ENCODE measurements at regions not wholly inside any gene's neighbourhood (a gene's known extent, or its start where the extent isn't known, plus 50 kb on each side); places are given as distances from the start of the nearest gene placed in this dataset.

DNA sequence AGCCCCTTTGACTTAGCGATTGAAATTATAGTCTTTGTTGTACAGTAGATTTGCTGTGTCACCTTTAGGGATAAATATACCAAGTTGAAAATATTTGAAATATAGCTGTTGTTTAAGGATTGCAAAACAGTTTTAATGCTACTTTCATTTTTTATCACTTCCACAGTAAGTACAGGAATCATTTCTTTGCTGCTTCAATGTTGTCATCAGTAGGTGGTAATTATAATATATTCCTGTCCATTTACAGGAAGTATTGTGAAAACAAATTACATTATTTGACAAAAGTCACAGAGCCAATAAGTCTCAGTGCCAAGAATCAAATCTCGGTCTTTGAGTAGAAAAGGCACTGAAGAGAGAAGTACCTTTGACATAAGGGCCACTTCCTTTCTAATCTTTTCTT lies 342.6 kb upstream of the RGS6 start:
- Histone ChIP-seq H3K27me3 (ENCODE audit: low read length) (no peaks in the 10 kb centered on the region), H4K20me1 (ENCODE audit: low read depth, low read length) (no peaks in the 10 kb centered on the region), H3K4me2 (ENCODE audit: low read depth, low read length, poor library complexity, severe bottlenecking) (no peak overlapping the region), H3F3A (ENCODE audit: insufficient read depth) (no peaks in the 10 kb centered on the region), H3K36me3 (ENCODE audit: low read length) (no peaks in the 10 kb centered on the region), H3K79me2 (ENCODE audit: insufficient read depth, low read length) (no peaks in the 10 kb centered on the region; the same call in 1 of the 2 replicates), H3K9me3 (ENCODE audit: insufficient read depth, low read length) (no peaks in the 10 kb centered on the region), H3K27ac (ENCODE audit: low read depth, low read length) (no peak overlapping the region), H3K9ac (ENCODE audit: low read length) (no peak overlapping the region), H3K9me2 (replicated peaks; ENCODE audit: insufficient read depth, low read length) (no peaks in the 10 kb centered on the region), H3K4me3 (ENCODE audit: insufficient read depth, low read length, poor library complexity, severe bottlenecking) (no peak overlapping the region), H2AFZ (ENCODE audit: low read depth, low read length, severe bottlenecking) (no peak overlapping the region)
- TF ChIP-seq, protein P1, sequence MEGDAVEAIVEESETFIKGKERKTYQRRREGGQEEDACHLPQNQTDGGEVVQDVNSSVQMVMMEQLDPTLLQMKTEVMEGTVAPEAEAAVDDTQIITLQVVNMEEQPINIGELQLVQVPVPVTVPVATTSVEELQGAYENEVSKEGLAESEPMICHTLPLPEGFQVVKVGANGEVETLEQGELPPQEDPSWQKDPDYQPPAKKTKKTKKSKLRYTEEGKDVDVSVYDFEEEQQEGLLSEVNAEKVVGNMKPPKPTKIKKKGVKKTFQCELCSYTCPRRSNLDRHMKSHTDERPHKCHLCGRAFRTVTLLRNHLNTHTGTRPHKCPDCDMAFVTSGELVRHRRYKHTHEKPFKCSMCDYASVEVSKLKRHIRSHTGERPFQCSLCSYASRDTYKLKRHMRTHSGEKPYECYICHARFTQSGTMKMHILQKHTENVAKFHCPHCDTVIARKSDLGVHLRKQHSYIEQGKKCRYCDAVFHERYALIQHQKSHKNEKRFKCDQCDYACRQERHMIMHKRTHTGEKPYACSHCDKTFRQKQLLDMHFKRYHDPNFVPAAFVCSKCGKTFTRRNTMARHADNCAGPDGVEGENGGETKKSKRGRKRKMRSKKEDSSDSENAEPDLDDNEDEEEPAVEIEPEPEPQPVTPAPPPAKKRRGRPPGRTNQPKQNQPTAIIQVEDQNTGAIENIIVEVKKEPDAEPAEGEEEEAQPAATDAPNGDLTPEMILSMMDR (IDR thresholded peaks at IDR 0.05; ENCODE audit: insufficient read depth, low read length, poor library complexity, severe bottlenecking): no peak
- no peak for TF ChIP-seq EZH2phosphoT487 (conservative IDR thresholded peaks at IDR 0.05; ENCODE audit: low read length)

DNA sequence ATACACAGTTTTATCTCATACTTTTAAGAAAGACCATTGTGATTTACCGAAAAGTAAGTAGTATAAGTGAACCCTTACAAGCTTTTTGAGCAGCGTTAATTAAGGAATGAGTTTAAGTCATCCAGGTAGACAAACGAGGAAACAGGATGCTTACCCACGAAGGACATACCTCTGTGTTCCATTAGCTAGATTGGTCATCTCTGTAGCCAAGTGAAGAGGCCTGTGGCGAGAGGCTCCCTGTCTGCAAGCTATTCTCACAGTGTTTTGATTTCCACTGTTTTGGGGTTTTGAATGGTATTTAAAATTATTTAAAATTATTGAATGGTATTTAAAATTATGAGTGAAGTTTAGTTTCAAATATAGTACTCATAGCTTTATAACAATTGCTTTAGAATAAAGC lies 342.1 kb upstream of the RGS6 start:
- Histone ChIP-seq H3K27ac (ENCODE audit: low read depth, low read length) (no peak overlapping the region), H3K4me2 (ENCODE audit: low read depth, low read length, poor library complexity, severe bottlenecking) (no peak overlapping the region)

DNA sequence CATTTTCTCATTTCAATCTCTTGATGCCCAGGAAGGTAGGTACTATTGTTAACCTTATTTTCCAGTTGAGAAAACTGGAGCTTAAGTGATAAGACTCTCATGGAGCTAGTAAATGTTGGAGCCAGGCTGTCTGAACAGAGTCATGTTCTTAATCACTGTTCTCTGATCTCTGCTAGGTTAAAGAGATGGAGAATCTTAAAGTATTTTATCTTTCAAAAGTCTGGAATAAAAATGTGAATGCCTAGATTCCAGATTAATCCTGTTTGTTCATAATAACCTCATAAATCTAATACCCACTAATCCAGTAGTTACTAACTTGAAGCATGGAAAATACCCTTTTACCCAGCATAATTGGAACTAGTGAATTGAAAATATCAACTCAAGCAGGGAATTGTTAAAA lies 341.0 kb upstream of the RGS6 start:
- no peak overlapping the region for H3K4me3 ChIP-seq (ENCODE audit: insufficient read depth, low read length, poor library complexity, severe bottlenecking)
- no peaks in the 10 kb centered on the region for H3K36me3 ChIP-seq (ENCODE audit: low read length)
- no peaks in the 10 kb centered on the region for H4K20me1 ChIP-seq (ENCODE audit: low read depth, low read length)
- H3K79me2 ChIP-seq (ENCODE audit: insufficient read depth, low read length): no peaks in the 10 kb centered on the region; the same call in 1 of the 2 replicates
- no peaks in the 10 kb centered on the region for H3K27me3 ChIP-seq (ENCODE audit: low read length)
- H3K9ac ChIP-seq (ENCODE audit: low read length): no peak overlapping the region
- H2AFZ ChIP-seq (ENCODE audit: low read depth, low read length, severe bottlenecking): no peak overlapping the region
- no peaks in the 10 kb centered on the region for H3K9me3 ChIP-seq (ENCODE audit: insufficient read depth, low read length)
- no peak for TF ChIP-seq EZH2phosphoT487 (conservative IDR thresholded peaks at IDR 0.05; ENCODE audit: low read length)
- TF ChIP-seq, protein P1 (IDR thresholded peaks at IDR 0.05; ENCODE audit: insufficient read depth, low read length, poor library complexity, severe bottlenecking): no peak
- H3F3A ChIP-seq (ENCODE audit: insufficient read depth): no peaks in the 10 kb centered on the region
- no peak overlapping the region for H3K4me2 ChIP-seq (ENCODE audit: low read depth, low read length, poor library complexity, severe bottlenecking)
- H3K9me2 ChIP-seq (replicated peaks; ENCODE audit: insufficient read depth, low read length): no peaks in the 10 kb centered on the region
- no peak overlapping the region for H3K27ac ChIP-seq (ENCODE audit: low read depth, low read length)

More for the DNA sequence above, 342.1 kb upstream of the RGS6 start:
- H2AFZ ChIP-seq (ENCODE audit: low read depth, low read length, severe bottlenecking): no peak overlapping the region
- no peaks in the 10 kb centered on the region for H4K20me1 ChIP-seq (ENCODE audit: low read depth, low read length)
- no peaks in the 10 kb centered on the region for H3K9me2 ChIP-seq (replicated peaks; ENCODE audit: insufficient read depth, low read length)
- TF ChIP-seq, protein P1 (IDR thresholded peaks at IDR 0.05; ENCODE audit: insufficient read depth, low read length, poor library complexity, severe bottlenecking): no peak
- TF ChIP-seq EZH2phosphoT487 (conservative IDR thresholded peaks at IDR 0.05; ENCODE audit: low read length): no peak
- no peaks in the 10 kb centered on the region; the same call in 1 of the 2 replicates for H3K79me2 ChIP-seq (ENCODE audit: insufficient read depth, low read length)
- no peak overlapping the region for H3K9ac ChIP-seq (ENCODE audit: low read length)
- H3K27me3 ChIP-seq (ENCODE audit: low read length): no peaks in the 10 kb centered on the region
- no peaks in the 10 kb centered on the region for H3K9me3 ChIP-seq (ENCODE audit: insufficient read depth, low read length)
- H3K4me3 ChIP-seq (ENCODE audit: insufficient read depth, low read length, poor library complexity, severe bottlenecking): no peak overlapping the region
- no peaks in the 10 kb centered on the region for H3F3A ChIP-seq (ENCODE audit: insufficient read depth)
- H3K36me3 ChIP-seq (ENCODE audit: low read length): no peaks in the 10 kb centered on the region

Data from SU-DHL-6 (cell line).